Natural killer cell (primary cell): ENCODE measurements at regions not wholly inside any gene's neighbourhood (a gene's known extent, or its start where the extent isn't known, plus 50 kb on each side); places are given as distances from the start of the nearest gene placed in this dataset.

Source experiments
- ATAC-seq, 3 donors: fragments of 150-1000 bp in 2 of 3; fragments of 200-7000 bp in 1 of 3; cut with Tn5 transposase; 1 replicate in 1 of 3; 2 replicates in 2 of 3; pipeline ENCODE4 v1.10.0; 2021; ENCODE audit warnings: mild to moderate bottlenecking in 2 of 3, moderate library complexity in 2 of 3
- DNase-seq, 2 donors: peaks; one replicate each; pipeline versions ENCODE4 v3.0.0 to v3.0.0-alpha.2; 2013 to 2021; ENCODE audit warnings: mixed read lengths in 1 of 2
- H3K27ac ChIP-seq: one replicate; pipeline ENCODE4 v1.5.1; 2013; ENCODE audit warnings: mild to moderate bottlenecking, low read length
- H3K27me3 ChIP-seq: one replicate; pipeline ENCODE4 v1.6.1; 2013; ENCODE audit warnings: low read length; ENCODE audit not compliant: control insufficient read depth, insufficient read depth
- H3K36me3 ChIP-seq: one replicate; pipeline ENCODE4 v1.6.1; 2013; ENCODE audit warnings: low read length; ENCODE audit not compliant: control insufficient read depth, insufficient read depth
- H3K4me1 ChIP-seq: one replicate; pipeline ENCODE4 v1.6.1; 2013; ENCODE audit warnings: low read length; ENCODE audit not compliant: control insufficient read depth, insufficient read depth
- H3K4me3 ChIP-seq: one replicate; pipeline ENCODE4 v1.5.1; 2013; ENCODE audit warnings: low read length
- H3K9me3 ChIP-seq: one replicate; pipeline ENCODE4 v1.6.1; 2013; ENCODE audit warnings: low read length; ENCODE audit not compliant: control insufficient read depth, insufficient read depth
- H3K27ac Mint-ChIP-seq, 2 donors: one replicate each; pipeline ENCODE4 v1.8.0; 2022; ENCODE audit warnings: mild to moderate bottlenecking in 2 of 2, mixed read lengths in 2 of 2, moderate library complexity in 1 of 2
- H3K27me3 Mint-ChIP-seq, 2 donors: one replicate each; pipeline ENCODE4 v1.8.0; 2022; ENCODE audit warnings: low read depth in 2 of 2, mixed read lengths in 2 of 2
- H3K36me3 Mint-ChIP-seq: one replicate; pipeline ENCODE4 v1.8.0; 2022; ENCODE audit warnings: mixed read lengths
- H3K4me1 Mint-ChIP-seq, 2 donors: one replicate each; pipeline ENCODE4 v1.8.0; 2022; ENCODE audit warnings: mixed read lengths in 2 of 2
- H3K4me3 Mint-ChIP-seq: one replicate; pipeline ENCODE4 v1.8.0; 2022; ENCODE audit warnings: mild to moderate bottlenecking, moderate library complexity, mixed read lengths
- H3K9me3 Mint-ChIP-seq, 2 donors: one replicate each; pipeline ENCODE4 v1.8.0; 2022; ENCODE audit warnings: mixed read lengths in 2 of 2
- CTCF ChIP-seq: fragments of 200-600 bp; IDR thresholded peaks from one replicate; pipeline ENCODE4 v1.8.0; 2022; ENCODE audit warnings: antibody characterized with exemption
- WGBS: methylation state at CpG from one replicate; pipeline ENCODE4 v1.1.7; 2013; ENCODE audit warnings: missing lambda C conversion rate; ENCODE audit not compliant: insufficient coverage; 5-methylcytosine and 5-hydroxymethylcytosine counted together
- intact Hi-C: fragments of 100-400 bp; cut with micrococcal nuclease; formaldehyde crosslinking; loops from one replicate; pipeline ENCODE4 v1.14.2; 2022

GRCh38 chr1:209057083-209057482, 526.4 kb upstream of the CAMK1G start:
- DNase-seq (no peak), ATAC-seq (no peak)
- no peak overlapping the region for H3K4me3 ChIP-seq
- WGBS, result 71% methylated on average over 1 of the region's 1 CpG
- H3K4me1 Mint-ChIP-seq, result no peaks in the 10 kb centered on the region
- H3K36me3 ChIP-seq, result no peaks in the 10 kb centered on the region
- H3K27ac ChIP-seq, result no peak overlapping the region
- H3K36me3 Mint-ChIP-seq, result no peaks in the 10 kb centered on the region
- H3K27ac Mint-ChIP-seq, result no peak overlapping the region
- intact Hi-C loops, result no loop called here
- no peaks in the 10 kb centered on the region for H3K9me3 ChIP-seq
- H3K4me3 Mint-ChIP-seq, result no peak overlapping the region
- H3K27me3 Mint-ChIP-seq, result peaks cover 0 to 2% of the 10 kb centered on the region in 2 donors
- TF ChIP-seq CTCF, result no peak
- peaks cover 9 to 10% of the 10 kb centered on the region in 2 donors for H3K9me3 Mint-ChIP-seq
- no peaks in the 10 kb centered on the region for H3K4me1 ChIP-seq
- H3K27me3 ChIP-seq, result no peaks in the 10 kb centered on the region

GRCh38 chr1:209057901-209058300, 525.6 kb upstream of the CAMK1G start:
- DNase-seq, result no peak
- no peak overlapping the region for H3K4me3 ChIP-seq
- no CpG with 5 or more reads among the region's 1 CpG for WGBS
- no peak overlapping the region for H3K4me3 Mint-ChIP-seq
- H3K4me1 Mint-ChIP-seq, result no peaks in the 10 kb centered on the region
- no peaks in the 10 kb centered on the region for H3K36me3 ChIP-seq
- peaks cover 0 to 2% of the 10 kb centered on the region in 2 donors for H3K27me3 Mint-ChIP-seq
- no peaks in the 10 kb centered on the region for H3K9me3 ChIP-seq
- H3K27ac Mint-ChIP-seq, result no peak overlapping the region
- H3K9me3 Mint-ChIP-seq, result peaks cover 9 to 10% of the 10 kb centered on the region in 2 donors
- H3K27me3 ChIP-seq, result no peaks in the 10 kb centered on the region
- H3K27ac ChIP-seq, result no peak overlapping the region
- no peak for ATAC-seq
- intact Hi-C loops, result no loop called here
- no peak for TF ChIP-seq CTCF
- H3K36me3 Mint-ChIP-seq, result no peaks in the 10 kb centered on the region
- no peaks in the 10 kb centered on the region for H3K4me1 ChIP-seq

GRCh38 chr1:209059376-209059775, 524.1 kb upstream of the CAMK1G start:
- Histone ChIP-seq H3K4me3 (no peak overlapping the region), H3K9me3 (no peaks in the 10 kb centered on the region), H3K4me1 (no peaks in the 10 kb centered on the region), H3K36me3 (no peaks in the 10 kb centered on the region), H3K27ac (no peak overlapping the region), H3K27me3 (no peaks in the 10 kb centered on the region)
- Mint-ChIP-seq H3K27me3 (no peaks in the 10 kb centered on the region), H3K27ac (no peak overlapping the region), H3K9me3 (peaks cover 2 to 9% of the 10 kb centered on the region in 2 donors), H3K36me3 (no peaks in the 10 kb centered on the region), H3K4me3 (no peak overlapping the region), H3K4me1 (no peaks in the 10 kb centered on the region)
- no peak for TF ChIP-seq CTCF
- ATAC-seq (no peak), DNase-seq (no peak)
- intact Hi-C loops, result no loop called here
- WGBS, result 76% methylated on average over 2 of the region's 2 CpGs

- no peak overlapping the region for H3K4me3 Mint-ChIP-seq
- H3K27ac Mint-ChIP-seq, result no peak overlapping the region
- no peaks in the 10 kb centered on the region for H3K4me1 ChIP-seq
- no peak overlapping the region for H3K27ac ChIP-seq
- H3K4me1 Mint-ChIP-seq, result no peaks in the 10 kb centered on the region
- DNase-seq, result no peak
- intact Hi-C loops, result no loop called here
- no peaks in the 10 kb centered on the region for H3K27me3 Mint-ChIP-seq
- H3K27me3 ChIP-seq, result no peaks in the 10 kb centered on the region
- H3K36me3 Mint-ChIP-seq, result no peaks in the 10 kb centered on the region
- 92% methylated on average over 7 of the region's 7 CpGs for WGBS
- H3K4me3 ChIP-seq, result no peak overlapping the region
- no peaks in the 10 kb centered on the region for H3K9me3 ChIP-seq
- peaks cover 2 to 5% of the 10 kb centered on the region in 2 donors for H3K9me3 Mint-ChIP-seq
- no peak for TF ChIP-seq CTCF
- no peak for ATAC-seq
- H3K36me3 ChIP-seq, result no peaks in the 10 kb centered on the region
Measured at GRCh38 chr1:209059981-209060380, 523.5 kb upstream of the CAMK1G start.
